ENCODE measurements at regions not wholly inside any gene's neighbourhood (a gene's known extent, or its start where the extent isn't known, plus 50 kb on each side); places are given as distances from the start of the nearest gene placed in this dataset.

DNA sequence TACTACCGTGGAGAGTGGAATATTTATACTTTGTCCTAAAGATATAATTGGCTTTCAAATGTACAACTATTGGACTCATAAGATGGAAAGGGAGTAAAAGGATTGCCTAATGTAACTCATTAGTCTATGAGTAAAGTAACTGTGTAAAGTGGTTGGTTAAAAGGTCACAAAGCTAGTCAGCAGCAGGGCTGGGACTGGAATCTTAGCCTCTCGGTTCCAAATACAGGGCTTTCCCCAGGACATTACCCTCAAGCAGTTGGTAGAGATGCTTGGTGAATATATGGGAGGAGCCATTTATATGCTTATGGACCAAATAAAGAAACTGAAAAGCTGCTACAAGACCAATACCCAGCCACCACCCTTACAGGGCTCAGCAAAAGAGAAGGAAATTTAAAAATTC lies 283.7 kb downstream of the HLX start:
- Mint-ChIP-seq H3K27me3 (peaks cover 0 to 3% of the 10 kb centered on the region in 2 donors), H3K4me3 (no peak overlapping the region), H3K4me1 (no peaks in the 10 kb centered on the region), H3K36me3 (no peaks in the 10 kb centered on the region), H3K9me3 (peaks cover 0 to 3% (median 0%) of the 10 kb centered on the region in 5 donors), H3K27ac (no peak overlapping the region)
- Histone ChIP-seq H3K36me3 (ENCODE audit: insufficient read depth, low read length) (no peaks in the 10 kb centered on the region), H3K27me3 (ENCODE audit: insufficient read depth, low read length, poor library complexity, severe bottlenecking) (no peaks in the 10 kb centered on the region), H3K4me1 (ENCODE audit: insufficient read depth, low read length) (no peaks in the 10 kb centered on the region), H3K4me3 (ENCODE audit: low read length) (no peak overlapping the region), H3K27ac (ENCODE audit: low read depth, low read length) (no peak overlapping the region), H3K9me3 (ENCODE audit: low read length) (no peaks in the 10 kb centered on the region)
- POLR2A ChIA-PET, result no interaction called here
- CTCF ChIA-PET, result no interaction called here
- no peak for DNase-seq

DNA sequence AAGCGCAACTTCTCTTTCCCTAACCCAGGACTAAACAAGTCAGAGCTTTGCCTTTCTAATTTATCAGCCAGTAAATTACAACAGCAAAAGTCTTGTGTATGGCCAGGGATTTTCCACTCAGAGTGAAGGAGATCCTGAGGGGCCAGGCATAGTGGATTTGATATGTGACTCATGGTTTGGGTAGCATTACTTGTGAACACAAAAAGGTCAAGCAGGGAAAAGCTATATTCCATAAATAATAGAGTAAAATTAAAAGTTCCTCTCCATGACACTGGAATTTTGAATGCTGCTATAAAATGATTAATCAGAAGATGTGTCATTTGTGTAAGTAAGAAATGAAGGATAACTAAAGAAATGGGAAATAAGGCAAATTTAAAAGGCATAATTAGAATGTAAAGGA lies 284.8 kb downstream of the HLX start:
- H3K9me3 Mint-ChIP-seq, result peaks cover 0 to 3% (median 0%) of the 10 kb centered on the region in 5 donors
- no peaks in the 10 kb centered on the region for H3K27me3 ChIP-seq (ENCODE audit: insufficient read depth, low read length, poor library complexity, severe bottlenecking)
- H3K4me3 Mint-ChIP-seq, result no peak overlapping the region
- no peak overlapping the region for H3K27ac Mint-ChIP-seq
- POLR2A ChIA-PET, result no interaction called here
- H3K27me3 Mint-ChIP-seq, result peaks cover 0 to 3% of the 10 kb centered on the region in 2 donors
- H3K4me1 Mint-ChIP-seq, result no peaks in the 10 kb centered on the region
- CTCF ChIA-PET, result no interaction called here
- no peak overlapping the region for H3K27ac ChIP-seq (ENCODE audit: low read depth, low read length)
- no peaks in the 10 kb centered on the region for H3K36me3 ChIP-seq (ENCODE audit: insufficient read depth, low read length)
- DNase-seq, result no peak
- H3K4me1 ChIP-seq (ENCODE audit: insufficient read depth, low read length), result no peaks in the 10 kb centered on the region
- H3K9me3 ChIP-seq (ENCODE audit: low read length), result no peaks in the 10 kb centered on the region
- H3K36me3 Mint-ChIP-seq, result no peaks in the 10 kb centered on the region
- no peak overlapping the region for H3K4me3 ChIP-seq (ENCODE audit: low read length)

DNA sequence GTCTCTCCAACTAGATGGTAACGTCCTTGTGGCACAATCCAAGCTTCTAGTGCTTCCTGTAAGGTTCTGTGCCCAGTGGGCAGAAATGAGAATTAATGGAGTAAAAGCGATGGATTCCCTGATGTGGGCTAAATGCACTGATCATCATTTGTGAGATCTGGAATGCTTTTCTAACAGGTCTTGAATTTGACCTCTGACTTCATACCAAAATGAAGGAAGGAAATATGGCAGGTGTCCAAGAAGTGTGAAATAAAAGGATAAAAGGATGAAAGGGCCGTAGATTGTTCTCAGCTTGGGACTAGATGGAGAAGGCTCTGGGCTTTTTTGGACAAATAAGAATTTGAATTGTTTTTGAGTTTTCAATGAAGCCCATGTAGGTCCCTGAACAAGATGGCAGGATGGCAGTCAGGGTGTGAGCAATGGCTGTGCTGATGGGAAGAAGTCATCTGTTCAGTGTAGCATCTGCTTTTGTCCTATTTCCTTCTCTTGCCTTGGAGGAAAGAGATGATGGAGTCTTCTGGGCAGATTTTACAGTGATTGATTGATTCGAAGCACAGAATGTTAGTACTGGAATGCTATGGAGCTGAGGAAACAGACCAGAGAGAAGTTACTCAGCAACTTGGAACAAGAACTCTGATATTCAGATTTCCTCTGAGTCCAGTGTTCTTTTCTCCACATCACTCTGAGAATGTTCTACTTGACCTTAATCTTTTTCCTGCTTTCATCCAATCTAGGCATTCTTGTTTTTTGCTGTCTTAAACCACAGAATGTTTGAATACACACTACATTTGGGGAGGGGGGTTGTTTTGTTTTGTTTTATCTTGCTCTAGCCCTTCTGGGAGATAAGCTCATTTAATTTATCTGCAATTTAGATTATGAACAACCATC lies 286.0 kb downstream of the HLX start:
- H3K4me3 Mint-ChIP-seq, result no peak overlapping the region
- H3K27ac Mint-ChIP-seq, result no peak overlapping the region
- H3K27me3 Mint-ChIP-seq, result peaks cover 0 to 3% of the 10 kb centered on the region in 2 donors
- ChIA-PET POLR2A (no interaction called here), CTCF (no interaction called here)
- no peaks in the 10 kb centered on the region for H3K4me1 Mint-ChIP-seq
- Histone ChIP-seq H3K4me1 (ENCODE audit: insufficient read depth, low read length) (no peaks in the 10 kb centered on the region), H3K27ac (ENCODE audit: low read depth, low read length) (no peak overlapping the region), H3K27me3 (ENCODE audit: insufficient read depth, low read length, poor library complexity, severe bottlenecking) (no peaks in the 10 kb centered on the region), H3K9me3 (ENCODE audit: low read length) (no peaks in the 10 kb centered on the region), H3K4me3 (ENCODE audit: low read length) (no peak overlapping the region), H3K36me3 (ENCODE audit: insufficient read depth, low read length) (no peaks in the 10 kb centered on the region)
- DNase-seq, result no peak
- H3K36me3 Mint-ChIP-seq, result no peaks in the 10 kb centered on the region
- peaks cover 0 to 3% (median 0%) of the 10 kb centered on the region in 5 donors for H3K9me3 Mint-ChIP-seq

DNA sequence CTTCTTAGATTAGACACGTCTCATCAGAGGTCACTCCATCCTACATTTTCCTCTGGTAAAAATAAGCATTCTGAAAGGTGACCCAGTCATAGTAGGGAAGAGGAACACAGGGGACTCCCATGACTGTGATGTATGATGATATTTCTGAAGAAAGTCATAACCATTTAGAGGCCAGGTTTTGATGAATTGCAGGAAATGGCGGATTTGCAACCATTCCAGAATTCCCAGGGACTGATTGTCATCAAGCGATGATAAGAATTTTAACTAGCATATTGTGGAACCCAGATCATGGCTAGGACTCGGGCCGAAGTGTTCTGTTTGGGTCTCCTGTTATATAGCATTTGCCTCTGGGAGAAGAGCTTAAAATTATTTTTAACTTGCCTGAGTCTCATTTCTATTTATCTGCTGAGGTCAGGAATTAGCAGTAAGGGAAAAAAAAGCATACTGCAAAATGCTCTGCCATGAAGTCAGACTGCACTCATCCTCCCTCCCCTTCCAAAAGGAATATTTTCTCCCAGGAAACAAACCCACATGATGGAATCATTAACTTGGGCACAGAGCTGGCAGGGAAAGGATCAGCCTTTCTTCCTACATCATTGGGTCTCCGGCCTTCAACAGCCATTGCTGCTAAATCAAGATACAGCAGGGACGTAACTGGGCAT lies 286.7 kb downstream of the HLX start:
- Histone ChIP-seq H3K4me1 (ENCODE audit: insufficient read depth, low read length) (no peaks in the 10 kb centered on the region), H3K27ac (ENCODE audit: low read depth, low read length) (no peak overlapping the region), H3K36me3 (ENCODE audit: insufficient read depth, low read length) (no peaks in the 10 kb centered on the region), H3K27me3 (ENCODE audit: insufficient read depth, low read length, poor library complexity, severe bottlenecking) (no peaks in the 10 kb centered on the region), H3K9me3 (ENCODE audit: low read length) (no peaks in the 10 kb centered on the region), H3K4me3 (ENCODE audit: low read length) (no peak overlapping the region)
- no peaks in the 10 kb centered on the region for H3K4me1 Mint-ChIP-seq
- no peak for DNase-seq
- H3K27ac Mint-ChIP-seq, result no peak overlapping the region
- H3K4me3 Mint-ChIP-seq, result no peak overlapping the region
- CTCF ChIA-PET, result no interaction called here
- POLR2A ChIA-PET, result no interaction called here
- H3K9me3 Mint-ChIP-seq, result peaks cover 0 to 3% (median 0%) of the 10 kb centered on the region in 5 donors
- H3K36me3 Mint-ChIP-seq, result no peaks in the 10 kb centered on the region
- peaks cover 0 to 1% of the 10 kb centered on the region in 2 donors for H3K27me3 Mint-ChIP-seq

DNA sequence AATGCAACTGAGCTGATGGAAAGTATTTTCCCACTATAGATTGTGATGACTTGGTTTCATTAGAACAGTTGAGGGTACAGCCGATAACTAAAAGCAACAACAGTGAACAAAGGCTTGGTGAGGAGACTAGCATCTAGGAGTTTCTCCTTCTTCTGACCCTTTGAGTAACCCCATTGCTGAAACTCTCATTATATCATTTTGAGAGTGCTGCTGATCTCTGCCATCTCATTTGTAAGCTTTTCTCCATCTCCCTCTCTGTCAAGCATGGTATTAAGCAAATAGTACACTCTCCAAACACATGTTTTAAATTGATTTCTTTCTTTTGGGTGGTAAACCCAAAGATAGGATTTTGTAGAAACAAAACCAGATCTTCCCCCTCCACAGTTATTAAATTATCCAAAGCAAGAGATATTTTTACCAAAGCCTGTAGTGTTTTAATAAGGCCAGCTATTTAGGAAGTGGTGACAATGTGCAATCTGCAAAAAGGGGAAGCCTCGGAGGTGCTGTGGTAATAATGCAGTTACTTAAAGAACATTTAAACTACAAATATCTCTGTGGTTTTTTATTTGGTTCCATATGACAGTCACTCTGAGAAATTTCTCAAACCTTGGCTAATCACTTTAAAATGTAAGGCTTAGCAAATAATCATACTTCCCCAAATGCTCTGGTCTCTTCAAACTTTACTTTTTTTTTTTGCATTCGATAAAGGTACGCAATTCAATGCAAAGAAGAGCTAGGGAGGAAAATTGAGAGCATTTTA lies 287.5 kb downstream of the HLX start:
- H3K27ac ChIP-seq (ENCODE audit: low read depth, low read length), result no peak overlapping the region
- H3K4me1 ChIP-seq (ENCODE audit: insufficient read depth, low read length), result no peaks in the 10 kb centered on the region
- H3K36me3 Mint-ChIP-seq, result no peaks in the 10 kb centered on the region

DNA sequence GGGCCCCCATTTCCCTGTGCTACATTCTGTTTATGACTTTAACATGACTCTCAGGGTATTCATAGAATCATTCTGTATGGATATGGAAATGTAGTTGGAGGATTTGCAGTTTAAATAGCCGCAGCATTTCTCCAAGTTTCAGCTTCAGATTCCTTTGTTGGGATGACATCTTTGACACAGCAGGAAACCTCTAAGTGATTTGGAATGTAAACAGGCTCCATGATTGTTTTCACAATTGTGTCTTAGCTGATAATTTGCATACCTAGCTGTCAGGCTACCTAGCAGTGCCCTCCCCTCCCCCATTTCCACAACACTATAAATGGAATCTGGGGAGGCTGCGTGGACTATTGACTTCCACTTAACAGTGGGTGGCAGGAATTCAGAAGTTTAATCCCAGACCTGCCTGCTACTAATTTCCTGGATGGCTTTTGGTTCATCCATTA lies 290.2 kb downstream of the HLX start:
- Histone ChIP-seq H3K4me3 (ENCODE audit: low read length) (no peak overlapping the region), H3K9me3 (ENCODE audit: low read length) (no peaks in the 10 kb centered on the region), H3K27me3 (ENCODE audit: insufficient read depth, low read length, poor library complexity, severe bottlenecking) (no peaks in the 10 kb centered on the region), H3K4me1 (ENCODE audit: insufficient read depth, low read length) (no peaks in the 10 kb centered on the region), H3K36me3 (ENCODE audit: insufficient read depth, low read length) (no peaks in the 10 kb centered on the region), H3K27ac (ENCODE audit: low read depth, low read length) (no peak overlapping the region)
- DNase-seq, result no peak
- H3K4me1 Mint-ChIP-seq, result no peaks in the 10 kb centered on the region
- no peak overlapping the region for H3K4me3 Mint-ChIP-seq
- ChIA-PET POLR2A (no interaction called here), CTCF (no interaction called here)
- H3K9me3 Mint-ChIP-seq, result peaks cover 0 to 6% (median 2%) of the 10 kb centered on the region in 5 donors
- H3K36me3 Mint-ChIP-seq, result no peaks in the 10 kb centered on the region
- H3K27ac Mint-ChIP-seq, result no peak overlapping the region
- peaks cover 0 to 1% of the 10 kb centered on the region in 2 donors for H3K27me3 Mint-ChIP-seq

More for the DNA sequence above, 287.5 kb downstream of the HLX start:
- Mint-ChIP-seq H3K9me3 (peaks cover 0 to 4% (median under 1%) of the 10 kb centered on the region in 5 donors), H3K4me3 (no peak overlapping the region), H3K4me1 (no peaks in the 10 kb centered on the region), H3K27me3 (peaks cover 0 to 1% of the 10 kb centered on the region in 2 donors), H3K27ac (no peak overlapping the region)
- DNase-seq, result no peak
- Histone ChIP-seq H3K36me3 (ENCODE audit: insufficient read depth, low read length) (no peaks in the 10 kb centered on the region), H3K27me3 (ENCODE audit: insufficient read depth, low read length, poor library complexity, severe bottlenecking) (no peaks in the 10 kb centered on the region), H3K9me3 (ENCODE audit: low read length) (no peaks in the 10 kb centered on the region), H3K4me3 (ENCODE audit: low read length) (no peak overlapping the region)
- ChIA-PET CTCF (no interaction called here), POLR2A (no interaction called here)

DNA sequence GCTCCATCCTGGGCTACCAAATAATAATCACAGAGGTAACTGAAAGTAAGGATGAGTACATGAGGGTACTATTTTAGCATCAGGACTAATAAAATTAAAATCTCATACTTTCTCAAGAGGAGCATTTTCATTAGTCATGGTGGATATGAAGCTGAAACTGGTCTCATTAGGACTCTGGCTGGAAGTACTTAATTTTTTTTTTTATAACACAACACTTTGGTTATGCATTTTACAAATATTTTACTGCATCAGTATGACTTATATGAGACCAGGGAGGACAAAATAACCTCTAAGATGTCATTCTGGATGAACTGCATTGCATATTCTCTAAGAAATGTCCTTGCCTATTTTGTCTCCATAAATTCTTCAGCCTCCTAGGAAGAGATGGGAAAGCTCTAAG lies 290.9 kb downstream of the HLX start:
- Histone ChIP-seq H3K27ac (ENCODE audit: low read depth, low read length) (no peak overlapping the region), H3K27me3 (ENCODE audit: insufficient read depth, low read length, poor library complexity, severe bottlenecking) (no peaks in the 10 kb centered on the region), H3K36me3 (ENCODE audit: insufficient read depth, low read length) (no peaks in the 10 kb centered on the region), H3K4me1 (ENCODE audit: insufficient read depth, low read length) (no peaks in the 10 kb centered on the region), H3K9me3 (ENCODE audit: low read length) (no peaks in the 10 kb centered on the region), H3K4me3 (ENCODE audit: low read length) (no peak overlapping the region)
- H3K27me3 Mint-ChIP-seq, result peaks cover 0 to 1% of the 10 kb centered on the region in 2 donors
- no peaks in the 10 kb centered on the region for H3K4me1 Mint-ChIP-seq
- no peak overlapping the region for H3K27ac Mint-ChIP-seq
- DNase-seq, result no peak
- no peak overlapping the region for H3K4me3 Mint-ChIP-seq
- POLR2A ChIA-PET, result no interaction called here
- CTCF ChIA-PET, result no interaction called here
- H3K9me3 Mint-ChIP-seq, result peaks cover 0 to 3% (median 2%) of the 10 kb centered on the region in 5 donors
- no peaks in the 10 kb centered on the region for H3K36me3 Mint-ChIP-seq

DNA sequence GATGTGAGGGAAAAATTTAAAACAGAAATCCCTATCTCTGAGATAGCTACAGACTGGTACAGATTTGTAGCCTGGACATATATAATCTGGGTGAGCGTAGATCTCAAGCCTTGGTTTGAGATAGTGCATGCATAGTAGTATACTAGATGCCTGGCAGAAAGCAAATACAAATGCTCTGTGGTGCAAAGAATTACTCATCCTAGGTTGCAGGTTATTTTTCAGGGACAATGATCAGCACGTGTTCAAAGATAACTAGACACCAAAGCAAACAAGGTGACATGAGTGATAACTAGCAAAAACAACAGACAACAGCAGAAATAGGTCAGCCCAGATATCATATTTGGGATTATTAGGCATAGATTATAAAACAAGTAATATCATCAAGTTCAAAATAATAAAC lies 292.5 kb downstream of the HLX start:
- Histone ChIP-seq H3K4me3 (ENCODE audit: low read length) (no peak overlapping the region), H3K4me1 (ENCODE audit: insufficient read depth, low read length) (no peaks in the 10 kb centered on the region), H3K9me3 (ENCODE audit: low read length) (no peaks in the 10 kb centered on the region), H3K27ac (ENCODE audit: low read depth, low read length) (no peak overlapping the region), H3K36me3 (ENCODE audit: insufficient read depth, low read length) (no peaks in the 10 kb centered on the region), H3K27me3 (ENCODE audit: insufficient read depth, low read length, poor library complexity, severe bottlenecking) (no peaks in the 10 kb centered on the region)
- Mint-ChIP-seq H3K27me3 (peaks cover 0 to 1% of the 10 kb centered on the region in 2 donors), H3K4me1 (no peaks in the 10 kb centered on the region), H3K4me3 (no peak overlapping the region), H3K27ac (no peak overlapping the region), H3K9me3 (peaks cover 0 to 3% (median 2%) of the 10 kb centered on the region in 5 donors), H3K36me3 (no peaks in the 10 kb centered on the region)
- no peak for DNase-seq
- ChIA-PET CTCF (no interaction called here), POLR2A (no interaction called here)

Measured in CD8-positive, alpha-beta memory T cell (primary cell).